Stimulated activated CD4-positive, alpha-beta T cell treated with anti-CD3 and anti-CD28 coated beads, TNF-alpha, amount 100 ng/mL, for 24 hours (primary cell): ENCODE measurements at regions not wholly inside any gene's neighbourhood (a gene's known extent, or its start where the extent isn't known, plus 50 kb on each side); places are given as distances from the start of the nearest gene placed in this dataset.
"Not testable (repeated sequence)": the region's sequence is repeated elsewhere in the genome, so short reads cannot be mapped to it uniquely, and the experiment has no call there.

Experiments used
- DNase-seq, 3 experiments: peaks; one replicate each; pipeline ENCODE4 v3.0.0-alpha.2; 2020; ENCODE audit warnings: low read depth in 3 of 3

- DNase-seq: not testable (repeated sequence)
Observed at GRCh38 chr10:9453871-9454270, 1399.4 kb downstream of the GATA3 start.

- no peak for DNase-seq
Observed at GRCh38 chr10:9469663-9470205, 1415.2 kb downstream of the GATA3 start.

- no peak for DNase-seq
Observed at GRCh38 chr10:9470581-9470980, 1416.1 kb downstream of the GATA3 start.

- DNase-seq: no peak
Observed at GRCh38 chr10:9501944-9502343, 1447.5 kb downstream of the GATA3 start.

GRCh38 chr10:9504227-9504626, 1449.7 kb downstream of the GATA3 start:
- no peak for DNase-seq

GRCh38 chr10:9505546-9505945, 1451.1 kb downstream of the GATA3 start:
- DNase-seq: no peak

- DNase-seq: no peak
Observed at GRCh38 chr10:9508606-9509005, 1454.1 kb downstream of the GATA3 start.

- DNase-seq: no peak
Observed at GRCh38 chr10:9510626-9511025, 1456.1 kb downstream of the GATA3 start.

GRCh38 chr10:9515922-9516321, 1461.4 kb downstream of the GATA3 start:
- no peak for DNase-seq

- DNase-seq: no peak
Observed at GRCh38 chr10:9535744-9536143, 1481.3 kb downstream of the GATA3 start.

- no peak for DNase-seq
Observed at GRCh38 chr10:9545073-9545472, 1472.6 kb upstream of the CELF2 start.

GRCh38 chr10:9547936-9548904, 1469.5 kb upstream of the CELF2 start:
- DNase-seq: no peak

GRCh38 chr10:9550810-9551209, 1466.9 kb upstream of the CELF2 start:
- DNase-seq: no peak

- no peak for DNase-seq
Observed at GRCh38 chr10:9554321-9554720, 1463.4 kb upstream of the CELF2 start.

GRCh38 chr10:9560976-9561375, 1456.7 kb upstream of the CELF2 start:
- no peak for DNase-seq

- DNase-seq: no peak
Observed at GRCh38 chr10:9561821-9562505, 1455.7 kb upstream of the CELF2 start.

GRCh38 chr10:9577746-9578145, 1439.9 kb upstream of the CELF2 start:
- no peak for DNase-seq

GRCh38 chr10:9579110-9579705, 1438.5 kb upstream of the CELF2 start:
- DNase-seq: no peak

- not testable (repeated sequence) for DNase-seq
Observed at GRCh38 chr10:9582803-9583202, 1434.9 kb upstream of the CELF2 start.

- DNase-seq: no peak
Observed at GRCh38 chr10:9596368-9596920, 1421.2 kb upstream of the CELF2 start.

GRCh38 chr10:9602998-9603397, 1414.7 kb upstream of the CELF2 start:
- no peak for DNase-seq

GRCh38 chr10:9603972-9604371, 1413.7 kb upstream of the CELF2 start:
- DNase-seq: no peak
